ENCODE measurements at regions not wholly inside any gene's neighbourhood (a gene's known extent, or its start where the extent isn't known, plus 50 kb on each side); places are given as distances from the start of the nearest gene placed in this dataset.

DNA sequence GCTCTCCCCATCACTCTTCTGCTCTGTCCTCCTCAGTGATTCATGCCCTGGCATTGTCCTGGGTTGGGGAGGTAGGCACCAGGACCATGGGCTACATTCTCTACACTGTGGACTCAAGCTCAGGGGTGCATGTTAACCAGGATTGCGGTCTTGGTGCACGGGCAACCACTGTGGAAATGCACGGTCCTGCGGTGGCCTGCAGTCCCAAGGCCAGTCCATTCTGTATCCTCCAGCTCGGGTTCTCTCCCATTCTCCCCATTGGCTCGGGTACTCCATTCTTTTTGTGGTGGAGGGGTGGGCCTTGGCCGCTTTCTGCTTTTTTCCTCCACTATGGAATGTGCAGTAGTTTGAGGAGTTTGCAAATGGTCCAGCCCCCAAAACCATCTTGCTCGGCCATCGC is 215.0 kb upstream of the MYT1L start:
- TF ChIP-seq, protein P1, sequence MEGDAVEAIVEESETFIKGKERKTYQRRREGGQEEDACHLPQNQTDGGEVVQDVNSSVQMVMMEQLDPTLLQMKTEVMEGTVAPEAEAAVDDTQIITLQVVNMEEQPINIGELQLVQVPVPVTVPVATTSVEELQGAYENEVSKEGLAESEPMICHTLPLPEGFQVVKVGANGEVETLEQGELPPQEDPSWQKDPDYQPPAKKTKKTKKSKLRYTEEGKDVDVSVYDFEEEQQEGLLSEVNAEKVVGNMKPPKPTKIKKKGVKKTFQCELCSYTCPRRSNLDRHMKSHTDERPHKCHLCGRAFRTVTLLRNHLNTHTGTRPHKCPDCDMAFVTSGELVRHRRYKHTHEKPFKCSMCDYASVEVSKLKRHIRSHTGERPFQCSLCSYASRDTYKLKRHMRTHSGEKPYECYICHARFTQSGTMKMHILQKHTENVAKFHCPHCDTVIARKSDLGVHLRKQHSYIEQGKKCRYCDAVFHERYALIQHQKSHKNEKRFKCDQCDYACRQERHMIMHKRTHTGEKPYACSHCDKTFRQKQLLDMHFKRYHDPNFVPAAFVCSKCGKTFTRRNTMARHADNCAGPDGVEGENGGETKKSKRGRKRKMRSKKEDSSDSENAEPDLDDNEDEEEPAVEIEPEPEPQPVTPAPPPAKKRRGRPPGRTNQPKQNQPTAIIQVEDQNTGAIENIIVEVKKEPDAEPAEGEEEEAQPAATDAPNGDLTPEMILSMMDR (IDR thresholded peaks at IDR 0.05): no peak
- TF ChIP-seq EZH2 (IDR thresholded peaks at IDR 0.05; ENCODE audit: borderline replicate concordance, insufficient read depth, low read depth, low read length, poor library complexity, severe bottlenecking): no peak
